ENCODE measurements at regions not wholly inside any gene's neighbourhood (a gene's known extent, or its start where the extent isn't known, plus 50 kb on each side); places are given as distances from the start of the nearest gene placed in this dataset.

GRCh38 chr18:10379522-10379921 lies 74.9 kb upstream of the APCDD1 start:
- ATAC-seq: no peak
- no peak overlapping the region for H3K27ac ChIP-seq (ENCODE audit: low read depth, low read length)
- H3K27me3 ChIP-seq (ENCODE audit: insufficient read depth, low read length): peaks cover 59% of the 10 kb centered on the region
- BruUV-seq (replicated peaks): no TSS peak
- TF ChIP-seq, protein P1, sequence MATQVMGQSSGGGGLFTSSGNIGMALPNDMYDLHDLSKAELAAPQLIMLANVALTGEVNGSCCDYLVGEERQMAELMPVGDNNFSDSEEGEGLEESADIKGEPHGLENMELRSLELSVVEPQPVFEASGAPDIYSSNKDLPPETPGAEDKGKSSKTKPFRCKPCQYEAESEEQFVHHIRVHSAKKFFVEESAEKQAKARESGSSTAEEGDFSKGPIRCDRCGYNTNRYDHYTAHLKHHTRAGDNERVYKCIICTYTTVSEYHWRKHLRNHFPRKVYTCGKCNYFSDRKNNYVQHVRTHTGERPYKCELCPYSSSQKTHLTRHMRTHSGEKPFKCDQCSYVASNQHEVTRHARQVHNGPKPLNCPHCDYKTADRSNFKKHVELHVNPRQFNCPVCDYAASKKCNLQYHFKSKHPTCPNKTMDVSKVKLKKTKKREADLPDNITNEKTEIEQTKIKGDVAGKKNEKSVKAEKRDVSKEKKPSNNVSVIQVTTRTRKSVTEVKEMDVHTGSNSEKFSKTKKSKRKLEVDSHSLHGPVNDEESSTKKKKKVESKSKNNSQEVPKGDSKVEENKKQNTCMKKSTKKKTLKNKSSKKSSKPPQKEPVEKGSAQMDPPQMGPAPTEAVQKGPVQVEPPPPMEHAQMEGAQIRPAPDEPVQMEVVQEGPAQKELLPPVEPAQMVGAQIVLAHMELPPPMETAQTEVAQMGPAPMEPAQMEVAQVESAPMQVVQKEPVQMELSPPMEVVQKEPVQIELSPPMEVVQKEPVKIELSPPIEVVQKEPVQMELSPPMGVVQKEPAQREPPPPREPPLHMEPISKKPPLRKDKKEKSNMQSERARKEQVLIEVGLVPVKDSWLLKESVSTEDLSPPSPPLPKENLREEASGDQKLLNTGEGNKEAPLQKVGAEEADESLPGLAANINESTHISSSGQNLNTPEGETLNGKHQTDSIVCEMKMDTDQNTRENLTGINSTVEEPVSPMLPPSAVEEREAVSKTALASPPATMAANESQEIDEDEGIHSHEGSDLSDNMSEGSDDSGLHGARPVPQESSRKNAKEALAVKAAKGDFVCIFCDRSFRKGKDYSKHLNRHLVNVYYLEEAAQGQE (IDR thresholded peaks at IDR 0.05; ENCODE audit: low read depth): no peak
- TF ChIP-seq SP1 (IDR thresholded peaks at IDR 0.05; ENCODE audit: low read depth) (no peak), YY1 (IDR thresholded peaks at IDR 0.05; ENCODE audit: extremely low read depth, insufficient replicate concordance, low read depth, low read length) (no peak), SRF (IDR thresholded peaks at IDR 0.05; ENCODE audit: low read depth) (no peak), SIN3A (IDR thresholded peaks at IDR 0.05; ENCODE audit: low read depth) (no peak), CEBPB (IDR thresholded peaks at IDR 0.05; ENCODE audit: low read depth) (no peak), ZNF274 (IDR thresholded peaks at IDR 0.05; ENCODE audit: low read depth, low read length) (no peak), EZH2phosphoT487 (IDR thresholded peaks at IDR 0.05; ENCODE audit: borderline replicate concordance) (no peak), ELF1 (IDR thresholded peaks at IDR 0.05; ENCODE audit: borderline replicate concordance, low read depth) (no peak), RAD21 (IDR thresholded peaks at IDR 0.05; ENCODE audit: low read depth) (no peak), EZH2 (IDR thresholded peaks at IDR 0.05) (no peak), POLR2AphosphoS5 (IDR thresholded peaks at IDR 0.05; ENCODE audit: low read depth, low read length) (no peak), MAX (IDR thresholded peaks at IDR 0.05) (no peak), ZFX (IDR thresholded peaks at IDR 0.05) (no peak), POLR2A (IDR thresholded peaks at IDR 0.05; ENCODE audit: borderline replicate concordance, extremely low read depth, insufficient read depth, insufficient read length) (no peak), ATF3 (IDR thresholded peaks at IDR 0.05) (no peak)
- TF ChIP-seq, protein P2, sequence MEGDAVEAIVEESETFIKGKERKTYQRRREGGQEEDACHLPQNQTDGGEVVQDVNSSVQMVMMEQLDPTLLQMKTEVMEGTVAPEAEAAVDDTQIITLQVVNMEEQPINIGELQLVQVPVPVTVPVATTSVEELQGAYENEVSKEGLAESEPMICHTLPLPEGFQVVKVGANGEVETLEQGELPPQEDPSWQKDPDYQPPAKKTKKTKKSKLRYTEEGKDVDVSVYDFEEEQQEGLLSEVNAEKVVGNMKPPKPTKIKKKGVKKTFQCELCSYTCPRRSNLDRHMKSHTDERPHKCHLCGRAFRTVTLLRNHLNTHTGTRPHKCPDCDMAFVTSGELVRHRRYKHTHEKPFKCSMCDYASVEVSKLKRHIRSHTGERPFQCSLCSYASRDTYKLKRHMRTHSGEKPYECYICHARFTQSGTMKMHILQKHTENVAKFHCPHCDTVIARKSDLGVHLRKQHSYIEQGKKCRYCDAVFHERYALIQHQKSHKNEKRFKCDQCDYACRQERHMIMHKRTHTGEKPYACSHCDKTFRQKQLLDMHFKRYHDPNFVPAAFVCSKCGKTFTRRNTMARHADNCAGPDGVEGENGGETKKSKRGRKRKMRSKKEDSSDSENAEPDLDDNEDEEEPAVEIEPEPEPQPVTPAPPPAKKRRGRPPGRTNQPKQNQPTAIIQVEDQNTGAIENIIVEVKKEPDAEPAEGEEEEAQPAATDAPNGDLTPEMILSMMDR (IDR thresholded peaks at IDR 0.05 in 2 of 3, conservative IDR thresholded peaks at IDR 0.05 in 1 of 3; ENCODE audit: borderline replicate concordance in 1 of 3, insufficient read depth in 1 of 3, low read depth in 2 of 3, low read length in 2 of 3): no peak
- no peak overlapping the region for H2AFZ ChIP-seq (ENCODE audit: low read depth, low read length, poor library complexity, severe bottlenecking)
- H3K79me2 ChIP-seq (ENCODE audit: insufficient read depth, low read length): no peaks in the 10 kb centered on the region
- no peak overlapping the region for H3K9ac ChIP-seq (ENCODE audit: low read length)
- no peak for DNase-seq (ENCODE audit: low read depth, low spot score)
- no peaks in the 10 kb centered on the region for H3K36me3 ChIP-seq (ENCODE audit: control insufficient read depth in 1 of 2, insufficient read depth in 2 of 2, low read length in 2 of 2)
- no peak overlapping the region for H3K4me2 ChIP-seq (ENCODE audit: low read length)
- ChIA-PET POLR2A (no interaction called here), RAD21 (ENCODE audit: low non-redundant PET in 1 of 2, low total read pairs in 2 of 2, uncharacterized antibody in 2 of 2, unreplicated experiment in 2 of 2) (no interaction called here), CTCF (no interaction called here)
- H4K20me1 ChIP-seq (ENCODE audit: insufficient read depth): no peaks in the 10 kb centered on the region
- no peaks in the 10 kb centered on the region for H3K9me2 ChIP-seq (ENCODE audit: insufficient read depth)
- no peaks in the 10 kb centered on the region for H3K4me1 ChIP-seq (ENCODE audit: control insufficient read depth in 1 of 2, insufficient read depth in 2 of 2, low read length in 2 of 2)
- no peak overlapping the region for H3K4me3 ChIP-seq (replicated peaks in 1 of 2; ENCODE audit: low read depth in 1 of 2, low read length in 2 of 2)
- no peaks in the 10 kb centered on the region for H3K9me3 ChIP-seq (ENCODE audit: control insufficient read depth in 1 of 2, insufficient read depth in 1 of 2, low read depth in 1 of 2, low read length in 2 of 2)
- intact Hi-C loops (cut with micrococcal nuclease): no loop called here

All from HCT116 (cell line).